Muscle layer of duodenum (tissue), 2 donors: ENCODE measurements at regions not wholly inside any gene's neighbourhood (a gene's known extent, or its start where the extent isn't known, plus 50 kb on each side); places are given as distances from the start of the nearest gene placed in this dataset.

Source experiments
- H3K27ac ChIP-seq: one replicate; pipeline ENCODE4 v1.7.0; 2013; ENCODE audit warnings: mild to moderate bottlenecking, low read length
- H3K27me3 ChIP-seq: one replicate; pipeline ENCODE4 v1.7.0; 2013; ENCODE audit warnings: low read depth, mild to moderate bottlenecking, control low read depth, low read length
- H3K36me3 ChIP-seq, 2 donors: one replicate each; pipeline ENCODE4 v1.7.0; 2013; ENCODE audit warnings: low read length in 2 of 2, control low read depth in 1 of 2, mild to moderate bottlenecking in 1 of 2; ENCODE audit not compliant: insufficient read depth in 2 of 2, control insufficient read depth in 1 of 2
- H3K4me1 ChIP-seq, 2 donors: one replicate each; pipeline ENCODE4 v1.7.0; 2013; ENCODE audit warnings: low read length in 2 of 2, mild to moderate bottlenecking in 2 of 2, control low read depth in 1 of 2, moderate library complexity in 1 of 2; ENCODE audit not compliant: insufficient read depth in 2 of 2, control insufficient read depth in 1 of 2
- H3K4me3 ChIP-seq, 2 donors: one replicate each; pipeline ENCODE4 v1.7.0; 2013; ENCODE audit warnings: low read length in 2 of 2, low read depth in 1 of 2, mild to moderate bottlenecking in 1 of 2
- H3K9me3 ChIP-seq, 2 donors: one replicate each; pipeline ENCODE4 v1.7.0; 2013; ENCODE audit warnings: low read length in 2 of 2, control low read depth in 1 of 2, mild to moderate bottlenecking in 1 of 2; ENCODE audit not compliant: control insufficient read depth in 1 of 2
- donor health status: healthy.

GRCh38 chr15:87131067-87131466 is 1051.4 kb downstream of the AGBL1 start:
- H3K4me3 ChIP-seq, result no peak overlapping the region
- H3K4me1 ChIP-seq, result no peaks in the 10 kb centered on the region
- no peak overlapping the region for H3K27ac ChIP-seq
- H3K9me3 ChIP-seq, result no peaks in the 10 kb centered on the region
- H3K36me3 ChIP-seq, result no peaks in the 10 kb centered on the region
- no peaks in the 10 kb centered on the region for H3K27me3 ChIP-seq

GRCh38 chr15:87129916-87130315 is 1050.2 kb downstream of the AGBL1 start:
- no peak overlapping the region for H3K27ac ChIP-seq
- no peaks in the 10 kb centered on the region for H3K4me1 ChIP-seq
- H3K4me3 ChIP-seq, result no peak overlapping the region
- H3K27me3 ChIP-seq, result no peaks in the 10 kb centered on the region
- H3K9me3 ChIP-seq, result no peaks in the 10 kb centered on the region
- no peaks in the 10 kb centered on the region for H3K36me3 ChIP-seq

GRCh38 chr15:87123676-87124382 is 1044.2 kb downstream of the AGBL1 start:
- H3K36me3 ChIP-seq, result no peaks in the 10 kb centered on the region
- no peak overlapping the region for H3K4me3 ChIP-seq
- H3K27ac ChIP-seq, result no peak overlapping the region
- no peaks in the 10 kb centered on the region for H3K27me3 ChIP-seq
- no peaks in the 10 kb centered on the region for H3K9me3 ChIP-seq
- no peaks in the 10 kb centered on the region for H3K4me1 ChIP-seq

DNA sequence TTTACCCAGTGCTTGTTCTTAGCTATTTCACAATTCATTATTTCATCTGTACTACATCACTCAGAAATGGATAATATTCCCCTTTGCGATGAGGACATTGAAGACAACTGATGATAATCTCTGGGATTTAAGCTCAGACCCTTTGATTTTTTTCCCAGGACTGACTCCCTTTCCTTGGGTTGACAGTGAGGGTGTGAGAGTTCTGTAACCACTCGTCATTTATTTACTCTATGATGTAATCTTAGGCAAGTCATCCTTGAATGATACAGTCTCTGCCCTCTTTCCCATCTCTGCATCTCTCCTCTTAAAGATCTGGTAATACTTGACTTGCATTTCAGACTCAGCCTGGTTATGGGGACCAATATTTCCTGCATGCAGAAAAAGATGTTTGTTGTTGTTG is 1041.7 kb downstream of the AGBL1 start:
- Histone ChIP-seq H3K27ac (no peak overlapping the region), H3K36me3 (no peaks in the 10 kb centered on the region), H3K4me1 (no peaks in the 10 kb centered on the region), H3K27me3 (no peaks in the 10 kb centered on the region), H3K9me3 (no peaks in the 10 kb centered on the region), H3K4me3 (no peak overlapping the region)

DNA sequence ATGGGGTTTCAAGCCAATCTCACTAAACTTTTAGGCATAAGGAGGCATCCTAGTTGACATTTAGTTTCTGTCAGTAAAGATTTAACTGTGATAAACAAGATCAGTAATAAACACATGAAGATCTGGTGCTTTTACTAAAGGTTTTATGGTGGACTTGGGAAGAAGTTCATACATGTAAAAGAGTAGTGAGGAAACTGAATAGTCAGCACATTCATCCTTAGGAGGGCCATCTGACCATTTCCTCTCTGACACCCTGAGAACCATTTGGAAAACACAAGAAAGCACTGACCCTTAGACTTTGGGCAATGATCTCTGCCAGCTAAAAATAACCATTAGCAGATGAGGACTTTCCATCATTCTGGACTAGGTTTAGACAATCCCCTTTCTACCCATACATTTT is 1040.9 kb downstream of the AGBL1 start:
- Histone ChIP-seq H3K36me3 (no peaks in the 10 kb centered on the region), H3K9me3 (no peaks in the 10 kb centered on the region), H3K4me3 (no peak overlapping the region), H3K27ac (no peak overlapping the region), H3K4me1 (no peaks in the 10 kb centered on the region), H3K27me3 (no peaks in the 10 kb centered on the region)

DNA sequence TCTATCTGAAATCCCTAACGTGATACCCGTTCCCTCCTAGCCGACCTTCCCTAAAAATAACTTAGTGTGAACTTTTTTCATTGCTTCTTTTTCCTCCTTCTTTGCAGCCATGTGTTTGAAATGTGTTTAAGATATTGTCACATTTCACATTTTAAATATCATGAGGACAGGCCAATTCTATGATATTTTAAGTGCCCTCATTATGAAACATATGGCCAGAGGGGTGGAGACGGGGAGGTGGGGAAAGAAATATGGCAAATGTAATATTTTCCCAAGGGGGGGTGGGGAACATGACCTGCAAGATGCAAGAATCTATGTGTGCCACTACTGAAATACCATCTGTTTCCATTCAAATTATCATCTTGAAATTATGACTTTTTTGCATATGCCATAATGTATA is 1039.2 kb downstream of the AGBL1 start:
- no peaks in the 10 kb centered on the region for H3K27me3 ChIP-seq
- no peak overlapping the region for H3K4me3 ChIP-seq
- no peaks in the 10 kb centered on the region for H3K9me3 ChIP-seq
- H3K36me3 ChIP-seq, result no peaks in the 10 kb centered on the region
- no peaks in the 10 kb centered on the region for H3K4me1 ChIP-seq
- no peak overlapping the region for H3K27ac ChIP-seq

DNA sequence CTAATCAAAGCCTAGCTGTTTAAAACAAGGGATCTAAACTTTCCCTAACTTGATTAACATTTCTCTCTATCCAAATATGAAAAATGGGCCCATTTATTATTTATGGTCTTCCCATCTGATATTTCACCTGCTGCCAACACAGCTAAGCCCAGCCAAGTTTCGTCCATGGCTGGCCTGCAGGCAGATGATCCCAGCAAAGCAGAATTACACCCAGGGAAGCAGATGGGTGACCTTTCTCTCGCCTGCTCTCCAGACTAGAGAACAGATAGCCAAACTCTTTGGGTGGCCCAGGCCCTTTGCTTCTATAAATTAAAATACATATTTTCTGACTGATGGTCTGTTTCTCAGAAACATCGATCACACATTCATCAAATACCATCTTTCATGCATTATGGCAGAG is 1038.8 kb downstream of the AGBL1 start:
- Histone ChIP-seq H3K27me3 (no peaks in the 10 kb centered on the region), H3K4me1 (no peaks in the 10 kb centered on the region), H3K27ac (no peak overlapping the region), H3K9me3 (no peaks in the 10 kb centered on the region), H3K36me3 (no peaks in the 10 kb centered on the region), H3K4me3 (no peak overlapping the region)

DNA sequence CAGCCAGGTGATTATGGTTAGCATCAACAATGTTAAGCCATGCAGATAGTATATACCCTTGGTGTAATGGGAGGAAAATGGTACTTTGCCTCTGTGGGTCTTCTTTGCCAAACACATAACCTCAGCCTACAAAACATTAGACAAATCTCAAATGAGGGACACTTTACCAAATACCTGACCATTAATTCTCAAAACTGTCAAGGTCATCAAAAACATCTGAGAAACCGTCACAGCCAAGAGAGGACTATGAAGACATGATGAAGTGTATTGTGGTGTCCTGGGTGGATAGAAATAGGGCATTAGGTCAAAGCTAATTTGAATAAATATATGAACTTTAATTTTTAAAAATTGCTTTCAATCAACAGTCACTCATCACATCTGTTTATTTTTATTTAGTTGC is 1036.1 kb downstream of the AGBL1 start:
- H3K27me3 ChIP-seq, result no peaks in the 10 kb centered on the region
- no peak overlapping the region for H3K27ac ChIP-seq
- H3K36me3 ChIP-seq, result no peaks in the 10 kb centered on the region
- no peaks in the 10 kb centered on the region for H3K4me1 ChIP-seq
- no peak overlapping the region for H3K4me3 ChIP-seq
- no peaks in the 10 kb centered on the region for H3K9me3 ChIP-seq

GRCh38 chr15:87099916-87100315 is 1020.2 kb downstream of the AGBL1 start:
- no peak overlapping the region for H3K27ac ChIP-seq
- H3K36me3 ChIP-seq, result no peaks in the 10 kb centered on the region
- H3K4me1 ChIP-seq, result no peaks in the 10 kb centered on the region
- H3K27me3 ChIP-seq, result no peaks in the 10 kb centered on the region
- peaks cover 0 to 14% of the 10 kb centered on the region in 2 donors for H3K9me3 ChIP-seq
- H3K4me3 ChIP-seq, result no peak overlapping the region

- Histone ChIP-seq H3K36me3 (no peaks in the 10 kb centered on the region), H3K27ac (no peak overlapping the region), H3K27me3 (no peaks in the 10 kb centered on the region), H3K4me3 (no peak overlapping the region), H3K9me3 (no peaks in the 10 kb centered on the region), H3K4me1 (no peaks in the 10 kb centered on the region)
These were observed 1009.9 kb downstream of the AGBL1 start for GRCh38 chr15:87089551-87089950.

DNA sequence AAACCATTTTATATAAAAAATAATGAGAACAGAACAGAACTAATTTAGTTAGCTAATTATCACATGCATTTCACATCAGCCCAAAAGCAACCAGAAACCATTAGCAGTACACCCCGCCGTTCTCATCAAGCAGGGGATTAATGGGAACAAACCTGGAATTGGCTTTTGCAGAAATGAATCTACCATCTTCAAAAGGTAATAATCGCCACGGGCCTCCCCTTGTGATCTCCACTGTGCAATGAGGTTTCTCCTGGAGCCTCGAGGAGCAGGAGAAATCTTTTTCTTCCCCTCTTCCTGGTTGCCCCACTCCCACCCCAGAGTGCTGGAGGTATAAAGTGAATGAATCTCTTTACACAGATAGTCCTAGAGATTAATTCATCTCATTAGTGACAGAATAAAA is 1003.5 kb downstream of the AGBL1 start:
- H3K27me3 ChIP-seq, result no peaks in the 10 kb centered on the region
- no peaks in the 10 kb centered on the region for H3K9me3 ChIP-seq
- H3K4me3 ChIP-seq, result no peak overlapping the region
- H3K36me3 ChIP-seq, result no peaks in the 10 kb centered on the region
- H3K4me1 ChIP-seq, result no peaks in the 10 kb centered on the region
- no peak overlapping the region for H3K27ac ChIP-seq

GRCh38 chr15:87082581-87082980 is 1002.9 kb downstream of the AGBL1 start:
- Histone ChIP-seq H3K36me3 (no peaks in the 10 kb centered on the region), H3K9me3 (no peaks in the 10 kb centered on the region), H3K27me3 (no peaks in the 10 kb centered on the region), H3K4me1 (no peaks in the 10 kb centered on the region), H3K4me3 (no peak overlapping the region), H3K27ac (no peak overlapping the region)
